Small intestine (tissue), 7 donors: ENCODE measurements at regions not wholly inside any gene's neighbourhood (a gene's known extent, or its start where the extent isn't known, plus 50 kb on each side); places are given as distances from the start of the nearest gene placed in this dataset.

Experiments used
- DNase-seq, 2 donors: peaks; one replicate each; pipeline versions ENCODE4 v3.0.0 to v3.0.0-alpha.2; 2013
- FAIRE-seq: peaks from 2 replicates; lab custom pipeline; 2012; peaks lifted over from hg19 to GRCh38; lab: Jason Lieb, UNC
- H3K27ac ChIP-seq, 3 donors: one replicate each; pipeline ENCODE4 v1.5.1; 2013; ENCODE audit warnings: low read length in 2 of 3, mild to moderate bottlenecking in 2 of 3, control low read depth in 1 of 3, inconsistent platforms in 1 of 3, low read depth in 1 of 3, moderate library complexity in 1 of 3
- H3K27me3 ChIP-seq, 3 donors: one replicate each; pipeline ENCODE4 v1.6.1; 2013; ENCODE audit warnings: low read length in 3 of 3, inconsistent platforms in 1 of 3; ENCODE audit not compliant: control insufficient read depth in 3 of 3, insufficient read depth in 3 of 3
- H3K36me3 ChIP-seq, 3 donors: one replicate each; pipeline ENCODE4 v1.6.1; 2013; ENCODE audit warnings: low read length in 3 of 3, inconsistent platforms in 1 of 3, low read depth in 1 of 3, mild to moderate bottlenecking in 1 of 3, moderate library complexity in 1 of 3; ENCODE audit not compliant: control insufficient read depth in 3 of 3, insufficient read depth in 2 of 3
- H3K4me1 ChIP-seq, 3 donors: one replicate each; pipeline ENCODE4 v1.6.1; 2013; ENCODE audit warnings: low read length in 2 of 3, inconsistent platforms in 1 of 3, low read depth in 1 of 3, mild to moderate bottlenecking in 1 of 3, moderate library complexity in 1 of 3; ENCODE audit not compliant: control insufficient read depth in 3 of 3, insufficient read depth in 2 of 3
- H3K4me3 ChIP-seq, 3 donors: one replicate each; pipeline ENCODE4 v1.5.1; 2013; ENCODE audit warnings: low read length in 3 of 3, control low read depth in 1 of 3, inconsistent platforms in 1 of 3, low read depth in 1 of 3, mild to moderate bottlenecking in 1 of 3, moderate library complexity in 1 of 3
- H3K9me3 ChIP-seq, 2 donors: one replicate each; pipeline ENCODE4 v1.6.1; 2013; ENCODE audit warnings: low read depth in 1 of 2, low read length in 1 of 2; ENCODE audit not compliant: control insufficient read depth in 2 of 2, insufficient read depth in 1 of 2
- WGBS, 3 donors: extraction: QIAGEN DNeasy Blood & Tissue Kit; methylation state at CpG; one replicate each; pipeline ENCODE4 v1.1.7; 2013; 5-methylcytosine and 5-hydroxymethylcytosine counted together
- donor health status: healthy with polysubstance abuse.
- donor health status: control.
- donor health status: control.
- donor health status: Bipolar disorder and iron deficiency.
- donor health status: healthy.

DNA sequence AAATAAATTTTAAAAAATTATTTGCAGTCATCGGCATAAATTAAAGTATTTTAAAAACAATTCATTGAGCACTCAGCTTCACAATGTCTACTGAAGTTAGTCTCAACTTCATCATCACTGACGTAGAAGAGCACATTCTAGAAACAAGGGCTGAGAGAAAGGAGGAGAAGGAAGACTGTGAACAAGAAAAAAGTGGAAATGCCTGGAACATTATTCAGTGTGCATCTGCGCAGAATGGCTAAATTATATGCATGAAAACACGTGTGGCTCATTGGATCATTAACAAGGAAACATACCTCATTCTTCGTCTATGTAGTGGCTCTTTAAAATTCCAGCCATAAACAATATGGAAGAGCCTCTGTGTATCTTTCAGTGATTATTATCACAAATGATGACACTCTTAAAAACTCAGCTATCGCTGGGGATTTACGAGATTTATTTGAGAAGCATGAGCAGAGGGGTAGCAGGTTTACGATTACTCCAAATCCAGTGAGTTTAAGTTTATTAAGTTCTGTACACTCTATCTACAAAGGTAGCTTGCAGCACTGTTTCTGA, 404.2 kb upstream of the CDIN1 start:
- DNase-seq (no peak), FAIRE-seq (no peak)
- Histone ChIP-seq H3K27me3 (no peaks in the 10 kb centered on the region), H3K4me1 (no peaks in the 10 kb centered on the region), H3K9me3 (no peaks in the 10 kb centered on the region), H3K27ac (no peak overlapping the region), H3K4me3 (no peak overlapping the region), H3K36me3 (no peaks in the 10 kb centered on the region)
- 81 to 88% (median 87%) methylated on average over 8 of the region's 8 CpGs for WGBS, 3 donors

DNA sequence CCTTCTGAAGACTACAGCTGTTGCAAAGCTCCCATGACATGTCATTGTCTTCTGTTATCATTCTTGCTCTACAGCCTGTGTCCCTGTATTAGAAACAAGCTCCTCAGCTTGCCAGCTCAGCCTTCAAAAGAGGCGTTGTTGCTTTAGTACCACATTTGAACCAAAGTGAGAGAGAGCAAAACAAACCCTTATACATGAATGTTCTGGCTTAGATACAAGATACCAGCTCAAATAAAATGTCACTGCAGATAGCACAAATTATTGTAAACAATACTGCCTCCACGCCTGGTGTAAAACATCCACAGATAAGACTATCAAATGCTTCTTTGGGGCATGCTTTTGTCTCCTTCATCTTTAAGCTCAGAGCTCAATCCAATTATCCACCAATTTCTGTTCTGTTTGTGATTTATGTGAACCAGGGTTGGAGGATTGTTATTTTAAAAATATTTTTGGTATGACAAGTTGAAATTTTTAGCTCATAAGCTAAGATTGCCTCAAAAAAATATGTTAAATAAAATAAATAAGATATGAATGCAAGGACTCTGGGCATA, 403.6 kb upstream of the CDIN1 start:
- FAIRE-seq, result no peak
- Histone ChIP-seq H3K36me3 (no peaks in the 10 kb centered on the region), H3K27me3 (no peaks in the 10 kb centered on the region), H3K4me1 (no peaks in the 10 kb centered on the region), H3K9me3 (no peaks in the 10 kb centered on the region), H3K27ac (no peak overlapping the region), H3K4me3 (no peak overlapping the region)
- WGBS, 3 donors, result 32 to 54% (median 51%) methylated on average over 2 of the region's 2 CpGs
- DNase-seq, result no peak

- H3K4me3 ChIP-seq, result no peak overlapping the region
- H3K27ac ChIP-seq, result no peak overlapping the region
- no peaks in the 10 kb centered on the region for H3K4me1 ChIP-seq
- no peak for FAIRE-seq
- no peaks in the 10 kb centered on the region for H3K9me3 ChIP-seq
- no peaks in the 10 kb centered on the region for H3K36me3 ChIP-seq
- WGBS, 3 donors, result 21 to 49% (median 35%) methylated on average over 1 of the region's 1 CpG
- DNase-seq, result peak; percentile 21 to 34
- H3K27me3 ChIP-seq, result no peaks in the 10 kb centered on the region
These were observed 401.7 kb upstream of the CDIN1 start for GRCh38 chr15:36177590-36178302.

- H3K27me3 ChIP-seq, result no peaks in the 10 kb centered on the region
- DNase-seq, result peak in 1 of 2 donors; percentile 8
- H3K36me3 ChIP-seq, result no peaks in the 10 kb centered on the region
- H3K4me1 ChIP-seq, result no peaks in the 10 kb centered on the region
- no peak for FAIRE-seq
- no peak overlapping the region for H3K27ac ChIP-seq
- WGBS, 3 donors, result 71 to 78% (median 76%) methylated on average over 2 of the region's 2 CpGs
- no peaks in the 10 kb centered on the region for H3K9me3 ChIP-seq
- no peak overlapping the region for H3K4me3 ChIP-seq
These were observed 401.2 kb upstream of the CDIN1 start for GRCh38 chr15:36178303-36178633.

- H3K27me3 ChIP-seq, result no peaks in the 10 kb centered on the region
- H3K36me3 ChIP-seq, result no peaks in the 10 kb centered on the region
- FAIRE-seq (no peak), DNase-seq (no peak)
- H3K4me3 ChIP-seq, result no peak overlapping the region
- H3K4me1 ChIP-seq, result no peaks in the 10 kb centered on the region
- 85 to 90% (median 88%) methylated on average over 2 of the region's 2 CpGs for WGBS, 3 donors
- no peaks in the 10 kb centered on the region for H3K9me3 ChIP-seq
- no peak overlapping the region for H3K27ac ChIP-seq
These were observed 396.2 kb upstream of the CDIN1 start for GRCh38 chr15:36183201-36183600.

DNA sequence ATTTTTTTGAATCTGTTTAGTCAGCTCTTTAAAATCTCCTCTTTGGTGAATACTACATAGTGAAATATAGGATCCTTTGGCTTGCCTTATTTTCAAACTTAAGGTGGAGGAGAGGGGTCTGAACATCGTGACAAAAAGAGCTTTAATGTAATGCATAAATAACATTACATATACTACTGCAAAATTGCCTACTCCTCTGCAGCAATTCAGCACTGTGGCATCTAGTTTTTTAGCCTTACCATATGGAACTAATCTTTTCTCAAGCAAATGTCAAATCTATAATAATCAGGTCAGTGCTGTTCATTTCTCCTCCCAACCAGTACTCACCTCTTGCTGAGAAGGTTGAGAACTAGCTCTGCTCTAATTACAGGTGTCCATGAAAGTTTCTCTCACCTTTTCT, 394.0 kb upstream of the CDIN1 start:
- 65 to 85% (median 82%) methylated on average over 1 of the region's 1 CpG for WGBS, 3 donors
- Histone ChIP-seq H3K27me3 (no peaks in the 10 kb centered on the region), H3K36me3 (no peaks in the 10 kb centered on the region), H3K4me3 (no peak overlapping the region), H3K27ac (no peak overlapping the region), H3K9me3 (no peaks in the 10 kb centered on the region), H3K4me1 (no peaks in the 10 kb centered on the region)
- DNase-seq (no peak), FAIRE-seq (no peak)

DNA sequence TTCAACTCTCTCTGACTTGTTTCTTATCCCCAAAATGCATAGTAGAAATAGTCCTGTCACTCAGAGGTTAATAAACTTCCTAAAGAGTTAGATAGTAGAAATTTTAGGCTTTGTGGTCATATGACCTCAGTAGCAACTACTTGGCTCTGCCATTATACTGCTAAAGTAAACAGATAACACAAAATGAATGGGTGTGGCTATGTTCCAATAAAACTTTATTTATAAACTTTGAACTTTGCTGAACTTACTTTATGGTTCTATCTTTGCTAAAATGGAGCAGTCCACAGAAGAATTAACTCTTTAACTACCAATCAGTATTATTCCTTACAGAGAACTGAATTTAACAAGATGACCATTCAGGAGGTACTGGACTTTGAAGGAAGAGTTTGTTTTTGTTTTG, 393.6 kb upstream of the CDIN1 start:
- no peak for FAIRE-seq
- no peak for DNase-seq
- no peak overlapping the region for H3K4me3 ChIP-seq
- H3K36me3 ChIP-seq, result no peaks in the 10 kb centered on the region
- no peak overlapping the region for H3K27ac ChIP-seq
- no peaks in the 10 kb centered on the region for H3K4me1 ChIP-seq
- H3K27me3 ChIP-seq, result no peaks in the 10 kb centered on the region
- no peaks in the 10 kb centered on the region for H3K9me3 ChIP-seq

DNA sequence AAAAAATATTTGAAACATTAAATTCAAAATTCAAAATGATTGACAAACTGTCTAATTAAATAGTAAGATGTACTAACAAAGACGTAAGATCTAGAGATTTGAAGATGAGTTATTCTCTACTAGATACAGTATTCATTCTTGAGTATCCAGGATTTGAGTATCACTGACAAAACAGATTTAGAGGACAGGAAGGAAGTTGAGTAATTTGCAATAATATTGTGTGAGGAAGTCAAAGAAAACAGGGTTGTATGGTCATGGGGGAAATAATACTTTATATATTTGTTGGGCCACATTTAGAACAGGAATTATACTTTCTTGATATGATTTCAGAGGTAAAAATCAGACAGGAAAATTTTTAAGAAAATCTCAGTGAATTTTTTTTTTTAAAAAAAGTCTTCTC, 393.1 kb upstream of the CDIN1 start:
- DNase-seq, result no peak
- WGBS, 3 donors, result 77 to 92% (median 80%) methylated on average over 1 of the region's 1 CpG
- Histone ChIP-seq H3K27me3 (no peaks in the 10 kb centered on the region), H3K27ac (no peak overlapping the region), H3K4me1 (no peaks in the 10 kb centered on the region), H3K36me3 (no peaks in the 10 kb centered on the region), H3K9me3 (no peaks in the 10 kb centered on the region), H3K4me3 (no peak overlapping the region)
- no peak for FAIRE-seq

GRCh38 chr15:36191459-36191858, 388.0 kb upstream of the CDIN1 start:
- DNase-seq, result no peak
- H3K4me3 ChIP-seq, result no peak overlapping the region
- H3K27me3 ChIP-seq, result no peaks in the 10 kb centered on the region
- H3K4me1 ChIP-seq, result no peaks in the 10 kb centered on the region
- H3K27ac ChIP-seq, result no peak overlapping the region
- no peaks in the 10 kb centered on the region for H3K36me3 ChIP-seq
- FAIRE-seq, result no peak
- H3K9me3 ChIP-seq, result no peaks in the 10 kb centered on the region
